ENCODE measurements at regions not wholly inside any gene's neighbourhood (a gene's known extent, or its start where the extent isn't known, plus 50 kb on each side); places are given as distances from the start of the nearest gene placed in this dataset.

- TF ChIP-seq CTCF (IDR thresholded peaks at IDR 0.05) (no peak), POLR2A (IDR thresholded peaks at IDR 0.05) (no peak), EP300 (IDR thresholded peaks at IDR 0.05) (no peak)
Measured at GRCh38 chr16:64182985-64183384, 938.9 kb downstream of the CDH11 start.

All from stomach (tissue), 4 donors.